Hematopoietic multipotent progenitor cell treated with erythropoietin and hydrocortisone succinate and interleukin-3 and kit ligand, for 8 days (in vitro differentiated cells): ENCODE measurements at regions not wholly inside any gene's neighbourhood (a gene's known extent, or its start where the extent isn't known, plus 50 kb on each side); places are given as distances from the start of the nearest gene placed in this dataset.
"Not testable (repeated sequence)": the region's sequence is repeated elsewhere in the genome, so short reads cannot be mapped to it uniquely, and the experiment has no call there.

Source experiments
- DNase-seq: peaks from one replicate; pipeline ENCODE4 v3.0.0-alpha.2; 2015

DNA sequence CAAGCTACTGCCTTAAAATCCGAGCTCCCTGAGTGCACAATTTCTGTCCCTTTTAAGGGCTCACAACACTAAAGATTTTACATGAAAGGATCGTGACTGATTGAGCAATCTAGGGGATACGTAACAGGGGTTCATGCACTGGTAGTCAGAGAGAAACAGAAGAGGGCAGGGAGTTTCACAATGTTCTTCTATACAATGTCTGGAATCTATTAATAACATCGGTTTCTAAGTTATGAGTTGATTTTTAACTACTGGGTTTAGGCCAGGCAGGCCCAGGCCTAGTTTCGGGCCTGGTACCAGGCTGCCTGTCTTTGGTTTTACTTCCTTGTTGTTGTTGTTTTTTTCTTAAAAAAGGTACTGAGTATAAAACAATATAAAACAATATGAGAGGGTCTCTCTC lies 632.4 kb upstream of the AMOT start:
- DNase-seq = not testable (repeated sequence)

DNA sequence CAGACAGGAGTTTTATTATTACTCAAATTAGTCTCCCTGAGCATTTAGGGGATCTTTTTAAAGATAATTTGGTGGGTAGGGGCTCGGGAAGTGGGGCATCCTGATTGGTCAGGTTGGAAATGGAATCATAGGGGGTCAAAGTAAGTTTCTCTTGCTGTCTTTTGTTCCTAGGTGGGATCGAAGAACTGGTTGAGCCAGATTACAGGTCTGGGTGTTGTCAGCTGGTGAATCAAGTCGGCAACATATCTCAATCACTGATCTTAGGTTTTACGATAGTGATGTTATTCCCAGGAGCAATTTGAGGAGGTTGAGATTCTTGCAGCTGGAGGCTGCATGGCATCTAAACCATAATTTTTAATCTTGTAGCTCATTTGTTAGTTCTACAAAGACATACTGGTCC lies 629.5 kb upstream of the AMOT start:
- DNase-seq = no peak

DNA sequence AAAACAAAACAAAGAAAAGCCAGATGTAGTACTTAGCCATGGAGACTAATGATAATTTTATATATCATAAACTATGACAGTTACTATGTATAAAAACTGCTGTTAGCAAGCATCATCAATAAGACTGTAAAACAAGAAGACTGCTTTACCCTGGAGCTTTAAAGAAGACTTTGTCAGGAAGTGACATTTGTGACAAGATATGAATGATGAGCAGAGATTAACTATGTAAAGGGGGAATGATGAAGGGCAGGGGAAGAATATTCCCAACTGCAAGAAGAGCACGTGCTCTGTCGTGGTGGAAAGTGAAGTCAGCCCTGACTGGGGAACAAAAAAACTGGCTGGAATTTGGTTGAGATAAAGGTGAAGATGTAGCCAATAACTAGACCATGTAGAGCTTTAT lies 617.1 kb upstream of the AMOT start:
- DNase-seq = no peak

DNA sequence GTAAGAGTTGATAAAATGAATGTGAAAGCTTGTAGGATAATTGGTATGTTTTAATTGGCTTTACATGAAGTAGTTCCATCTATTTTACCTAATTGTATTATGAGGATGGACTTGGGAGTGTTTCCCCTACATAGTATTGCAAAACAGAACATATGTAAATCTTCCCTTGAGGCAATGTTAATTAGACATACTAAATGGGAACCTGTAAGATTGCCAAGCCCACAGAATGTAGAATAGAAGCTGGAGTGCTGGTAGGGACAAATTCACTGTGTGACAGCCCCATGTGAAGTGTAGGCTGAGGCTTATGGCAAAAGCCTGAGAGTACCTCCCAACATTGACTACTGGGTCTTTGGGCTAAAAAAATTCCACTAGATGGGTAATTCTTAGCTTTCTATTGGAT lies 615.0 kb upstream of the AMOT start:
- DNase-seq = no peak

DNA sequence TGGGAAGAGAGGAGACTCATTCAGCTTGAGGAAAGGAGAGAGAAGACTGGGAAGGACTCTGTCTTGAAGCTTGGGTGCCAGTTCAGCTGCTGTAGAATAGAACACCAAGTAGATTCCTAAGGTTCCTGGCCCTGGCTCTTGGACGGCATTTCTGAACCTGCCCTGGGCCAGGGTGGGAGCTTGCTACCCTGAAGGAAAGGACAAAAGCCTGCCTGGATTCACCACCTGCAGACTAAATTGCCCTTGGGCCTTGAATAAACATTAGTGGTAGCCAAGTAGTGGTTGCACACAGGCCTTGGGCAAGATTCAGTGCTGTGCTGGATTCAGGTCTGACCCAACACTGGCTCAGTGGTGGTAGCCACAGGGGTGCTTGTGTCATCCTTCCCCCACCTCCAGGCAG lies 588.4 kb upstream of the AMOT start:
- DNase-seq = no peak

DNA sequence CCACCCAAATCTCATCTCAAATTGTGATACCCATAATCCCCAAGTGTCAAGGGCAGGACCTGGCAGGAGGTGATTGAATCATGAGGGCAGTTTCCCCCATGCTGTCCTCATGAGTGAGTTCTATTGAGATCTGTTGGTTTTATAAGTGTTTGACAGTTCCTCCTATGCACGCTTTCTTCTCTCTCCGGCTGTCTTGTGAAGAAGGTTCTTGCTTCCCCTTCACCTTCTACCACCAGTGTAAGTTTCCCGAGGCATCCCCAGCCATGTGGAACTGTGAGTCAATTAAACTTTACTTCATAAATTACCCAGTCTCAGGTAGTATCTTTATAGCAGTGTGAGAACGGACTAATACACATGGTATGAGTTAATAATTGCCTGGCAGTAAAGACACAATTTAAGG lies 581.7 kb upstream of the AMOT start:
- no peak for DNase-seq

DNA sequence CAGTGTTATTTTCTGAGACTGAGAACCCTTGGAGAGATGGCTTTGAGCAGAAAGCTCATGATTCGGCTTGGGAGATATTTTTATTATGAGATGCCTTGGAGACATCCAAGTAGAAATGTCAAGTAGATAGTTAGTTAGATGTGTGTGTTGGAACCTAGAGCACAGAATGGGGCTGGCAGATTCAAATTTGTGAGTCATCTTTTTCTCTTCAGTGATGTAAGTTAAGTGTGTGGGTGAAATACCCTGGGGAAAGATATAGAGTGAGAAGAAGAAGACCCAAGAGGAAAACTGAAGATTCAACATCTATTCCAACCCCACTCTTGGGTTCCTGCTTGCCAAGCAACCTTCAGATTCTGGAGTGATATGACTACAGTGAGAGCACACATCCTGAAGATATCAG lies 580.8 kb upstream of the AMOT start:
- no peak for DNase-seq

DNA sequence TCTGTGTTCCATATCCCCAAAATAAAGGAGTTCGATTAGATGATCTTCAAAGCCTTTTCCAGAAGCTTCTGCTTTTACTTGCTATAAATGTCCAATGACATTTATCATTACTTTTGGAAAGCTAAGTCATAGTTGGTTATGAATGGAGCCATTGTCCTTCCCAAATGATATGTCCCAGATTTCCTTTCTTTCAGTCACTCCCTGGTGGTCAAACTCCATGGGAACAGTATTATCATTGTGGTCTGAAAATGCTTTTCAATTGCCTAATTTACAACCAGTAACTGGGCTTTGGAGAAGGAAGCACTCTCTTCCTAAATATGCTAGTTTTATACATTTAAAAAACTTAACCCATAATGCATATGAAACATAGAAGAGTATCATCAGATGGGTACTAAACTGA lies 571.5 kb upstream of the AMOT start:
- no peak for DNase-seq

DNA sequence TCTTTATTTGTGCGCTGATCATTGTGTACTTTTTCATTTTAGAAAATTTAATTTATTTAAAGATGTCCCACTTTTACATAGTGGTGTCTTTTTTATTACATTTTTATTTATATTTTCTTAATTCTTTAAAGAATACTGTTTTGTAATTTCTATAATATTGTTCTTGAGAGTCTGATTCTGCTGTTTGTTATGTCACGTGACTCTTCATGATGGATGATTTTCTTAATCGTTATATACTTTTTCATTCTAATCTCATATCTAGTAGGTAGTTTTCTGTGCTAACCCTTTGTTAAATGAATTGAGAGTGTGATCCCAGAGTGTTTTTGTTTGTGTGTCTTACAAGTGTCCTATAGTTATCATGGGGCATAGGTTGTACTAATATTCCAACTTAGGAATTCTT lies 568.2 kb upstream of the AMOT start:
- no peak for DNase-seq

DNA sequence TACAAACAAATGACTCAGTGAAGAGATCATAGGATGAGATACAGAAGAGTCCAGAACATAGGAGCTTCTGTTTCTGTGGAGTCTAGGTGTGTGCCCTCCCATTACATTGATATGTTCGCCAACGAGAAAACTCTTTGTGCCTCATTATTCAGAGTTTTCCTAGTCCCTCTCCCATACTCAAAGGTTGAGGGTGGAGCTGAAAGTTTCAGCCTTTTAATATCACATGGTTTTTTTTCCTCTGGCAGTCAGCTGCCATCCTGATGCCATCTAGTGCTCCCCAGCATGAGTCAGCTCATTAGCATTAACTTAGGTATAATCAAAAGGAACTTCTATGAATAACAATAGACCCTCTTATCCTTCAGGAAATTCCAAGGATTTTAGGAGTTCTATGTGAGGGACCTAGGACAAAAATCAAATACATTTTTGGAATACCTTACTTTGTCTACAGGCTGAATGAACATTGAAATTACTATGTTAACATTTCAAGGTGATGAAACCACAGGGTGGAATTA lies 559.6 kb upstream of the AMOT start:
- DNase-seq = no peak

DNA sequence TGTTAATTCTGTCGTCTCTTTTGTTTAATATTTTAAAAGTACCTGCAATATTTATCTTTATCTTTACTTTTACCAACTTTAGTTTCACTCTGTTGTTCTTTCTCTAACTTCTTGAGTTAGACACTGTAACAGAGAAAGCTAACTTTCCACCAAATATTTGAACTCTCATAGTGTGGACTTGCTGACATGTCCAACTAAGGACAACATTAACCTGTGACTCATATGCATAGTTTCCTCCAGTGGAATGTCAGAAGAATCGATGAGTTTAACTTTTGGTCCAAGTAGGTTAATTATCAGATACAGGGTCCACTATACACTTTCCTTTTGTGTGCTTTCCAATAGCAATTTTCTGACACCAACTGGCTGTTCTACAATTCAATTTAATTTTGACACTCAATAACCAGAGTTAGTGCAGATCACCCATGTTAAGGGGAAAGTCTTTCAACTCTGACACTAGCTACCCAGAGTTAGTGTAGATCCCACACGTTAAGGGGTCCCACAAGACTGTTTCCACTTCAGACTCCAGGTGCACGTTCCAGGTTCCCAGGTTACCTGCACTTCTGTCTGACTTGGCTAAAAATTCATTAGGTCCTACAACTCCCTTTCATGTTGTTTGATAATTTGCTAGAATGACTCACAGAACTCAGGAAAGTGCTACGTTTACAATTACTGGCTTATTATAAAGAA lies 559.0 kb upstream of the AMOT start:
- no peak for DNase-seq

DNA sequence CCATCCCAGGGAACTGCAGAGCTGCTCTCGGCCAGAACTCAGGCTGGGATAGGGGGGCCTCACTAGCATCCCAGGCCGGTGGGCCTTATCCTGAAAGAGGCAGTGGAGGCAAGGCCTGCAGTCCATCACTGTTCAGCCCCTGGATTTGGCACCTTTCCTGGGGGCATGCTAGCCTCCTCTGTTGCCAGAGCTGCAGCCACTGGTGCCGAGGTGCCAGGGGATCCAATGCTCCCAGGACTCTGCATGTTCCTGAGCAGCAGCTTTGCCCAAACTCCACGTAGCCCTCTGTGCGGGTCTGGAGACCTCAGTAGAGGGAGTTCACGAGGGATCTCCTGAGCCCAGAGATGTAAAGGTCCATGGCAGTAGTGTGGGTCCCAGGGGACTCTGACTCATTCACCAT lies 551.7 kb upstream of the AMOT start:
- DNase-seq = no peak

DNA sequence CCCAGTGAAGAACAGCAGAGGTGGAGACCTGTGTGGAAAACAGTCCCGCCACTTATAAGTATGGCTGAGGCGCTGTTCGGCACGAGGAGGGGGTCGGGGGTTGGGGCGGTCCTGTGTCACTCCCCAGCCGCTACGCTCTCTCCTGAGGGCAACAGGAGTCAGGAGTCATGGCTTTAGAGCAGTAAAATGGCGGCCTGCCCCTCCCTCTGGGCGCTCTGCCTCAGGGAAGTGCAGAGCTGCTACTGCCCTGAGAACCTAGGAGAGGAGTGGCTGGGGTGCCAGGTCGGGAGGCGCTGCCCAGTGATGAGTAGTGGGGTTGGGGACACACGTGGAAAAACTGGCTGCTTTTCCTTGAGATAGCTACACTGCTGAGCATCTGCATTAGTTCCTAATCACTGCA lies 551.2 kb upstream of the AMOT start:
- no peak for DNase-seq

DNA sequence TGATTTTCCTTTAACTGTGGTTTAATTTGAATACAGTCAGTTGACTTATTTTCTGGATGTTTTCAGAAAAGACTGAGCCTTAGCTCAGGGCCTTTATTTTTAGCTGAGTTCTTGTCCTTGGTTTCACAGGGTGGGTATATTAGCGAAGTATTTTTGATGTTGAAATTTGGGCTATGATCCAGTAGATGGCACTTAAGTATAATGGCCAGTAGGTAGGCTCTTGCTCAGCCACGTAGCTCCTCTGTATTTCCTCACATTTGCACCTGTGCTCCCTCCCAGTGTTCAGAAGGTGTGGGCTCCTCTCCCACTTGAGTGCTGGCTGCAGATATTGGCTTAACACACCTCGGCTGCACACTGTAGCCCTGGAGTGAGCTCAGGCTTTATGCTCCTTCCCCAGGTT lies 549.9 kb upstream of the AMOT start:
- DNase-seq = no peak

DNA sequence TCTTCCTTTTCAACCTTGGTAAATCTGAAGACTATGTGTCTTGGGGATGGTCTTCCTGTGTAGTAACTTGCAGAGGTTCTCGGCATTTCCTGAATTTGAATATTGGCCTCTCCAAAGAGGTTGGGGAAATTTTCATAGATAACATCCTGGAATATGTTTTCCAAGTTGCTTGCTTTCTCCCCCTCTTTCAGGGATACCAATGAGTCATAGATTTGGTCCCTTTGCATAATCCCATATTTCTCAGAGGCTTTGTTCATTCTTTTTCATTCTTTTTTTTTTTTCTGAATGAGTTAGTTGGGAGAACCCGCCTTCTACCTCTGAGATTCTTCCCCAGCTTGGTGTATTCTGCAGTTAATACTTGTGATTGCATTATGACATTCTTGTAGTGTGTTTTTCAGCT lies 549.2 kb upstream of the AMOT start:
- DNase-seq = no peak

DNA sequence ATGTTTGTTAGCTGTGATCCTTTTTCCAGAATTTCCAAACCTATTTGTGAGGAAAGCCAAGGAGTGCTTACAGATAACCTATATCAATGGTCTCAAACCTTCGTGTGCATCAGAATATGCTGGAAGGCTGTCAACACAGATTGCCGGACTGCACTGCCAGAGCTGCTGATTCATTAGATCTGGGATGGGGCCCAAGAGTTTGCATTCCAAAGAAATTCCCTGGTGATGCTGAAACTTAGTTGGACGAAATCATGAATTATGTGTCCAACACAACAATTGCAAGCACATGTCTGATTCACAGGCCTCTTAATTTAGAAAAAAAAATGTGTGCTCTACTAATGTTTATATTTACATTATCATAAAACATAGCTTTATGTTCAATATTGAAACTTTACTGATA lies 544.0 kb upstream of the AMOT start:
- no peak for DNase-seq

DNA sequence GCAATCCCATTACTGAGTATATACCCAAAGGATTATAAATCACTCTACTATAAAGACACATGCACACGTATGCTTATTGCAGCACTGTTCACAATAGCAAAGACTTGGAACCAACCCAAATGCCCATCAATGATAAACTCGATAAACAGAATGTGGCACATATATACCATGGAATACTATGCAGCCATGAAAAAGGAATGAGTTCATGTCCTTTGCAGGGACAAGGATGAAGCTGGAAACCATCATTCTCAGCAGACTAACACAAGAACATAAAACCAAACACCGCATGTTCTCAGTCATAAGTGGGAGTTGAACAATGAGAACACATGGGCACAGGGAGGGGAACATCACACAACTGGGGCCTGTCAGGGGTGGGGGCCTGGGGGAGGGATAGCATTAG lies 532.8 kb upstream of the AMOT start:
- not testable (repeated sequence) for DNase-seq

DNA sequence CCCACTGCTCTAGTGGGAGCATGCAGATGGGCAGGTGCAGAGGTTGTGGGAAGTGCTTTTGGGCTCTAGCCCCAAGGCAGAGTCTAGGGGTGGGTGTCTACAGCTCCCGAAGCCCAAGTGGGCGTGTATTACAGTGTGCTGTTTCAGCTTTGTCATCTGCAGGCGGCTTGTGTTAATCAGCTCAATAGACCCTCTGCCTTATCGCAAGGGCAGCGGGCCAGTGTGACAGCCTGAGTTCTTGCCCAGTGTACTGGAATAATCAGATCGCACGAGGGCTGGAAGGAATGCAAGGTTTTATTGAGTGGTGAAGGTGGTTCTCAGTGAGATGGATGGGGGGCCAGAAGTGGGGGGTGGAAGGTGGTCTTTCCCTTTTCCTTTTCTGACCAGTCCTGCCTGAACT lies 529.4 kb upstream of the AMOT start:
- no peak for DNase-seq

DNA sequence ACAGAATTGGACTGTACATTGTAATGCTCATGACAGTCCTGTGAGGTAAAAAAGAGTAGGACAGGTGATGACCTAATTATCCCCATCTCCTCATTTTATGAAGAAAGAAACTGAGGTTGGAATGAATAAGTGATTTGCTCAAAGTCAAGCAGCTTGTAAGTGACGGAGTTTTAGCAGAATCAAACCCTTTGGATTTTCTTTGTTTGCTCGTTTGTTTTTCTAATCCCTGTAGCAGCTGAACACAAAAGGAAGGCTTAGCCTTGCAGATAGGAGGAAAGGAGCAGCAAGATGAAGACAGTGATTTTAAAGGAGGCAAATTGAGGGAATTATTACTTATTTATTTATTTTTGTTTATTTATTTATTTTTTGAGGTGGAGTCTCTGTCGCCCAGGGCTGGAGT lies 528.4 kb upstream of the AMOT start:
- DNase-seq = no peak

DNA sequence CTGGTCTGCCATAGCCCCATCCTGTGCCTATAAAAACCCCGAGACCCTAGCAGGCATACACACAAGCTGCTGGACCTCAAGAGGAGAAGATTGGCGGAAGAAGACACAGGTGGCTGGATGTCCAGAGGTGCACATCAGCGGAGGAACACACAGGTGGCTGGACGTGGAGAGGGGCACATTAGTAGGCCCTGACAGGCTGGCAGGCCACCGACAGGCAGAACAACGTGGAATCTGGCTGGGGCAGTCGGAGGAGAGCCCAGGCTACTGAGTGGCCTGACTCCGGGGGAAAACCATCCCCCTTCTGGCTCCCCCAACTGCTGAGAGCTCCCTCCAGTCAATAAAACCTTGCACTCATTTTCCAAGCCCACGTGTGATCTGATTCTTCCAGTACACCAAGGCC lies 512.5 kb upstream of the AMOT start:
- DNase-seq = no peak

DNA sequence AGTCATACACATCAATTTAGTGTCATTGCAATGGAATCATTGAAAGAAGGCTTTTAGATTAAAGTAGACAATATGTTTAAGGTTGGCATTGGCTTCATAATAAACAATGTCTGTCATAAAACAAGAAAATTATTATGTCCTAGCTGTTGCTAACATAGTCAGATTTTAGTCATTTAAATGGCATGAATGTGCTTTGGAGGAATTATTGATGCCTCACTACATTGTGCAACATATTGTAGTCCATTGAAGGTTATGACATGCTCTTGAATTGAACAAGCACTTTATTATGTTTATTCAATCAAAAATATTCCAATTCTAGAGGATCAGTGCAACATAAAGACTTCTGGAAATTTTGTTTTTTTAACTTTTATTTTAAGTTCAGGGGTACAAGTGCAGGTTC lies 489.8 kb upstream of the AMOT start:
- no peak for DNase-seq

DNA sequence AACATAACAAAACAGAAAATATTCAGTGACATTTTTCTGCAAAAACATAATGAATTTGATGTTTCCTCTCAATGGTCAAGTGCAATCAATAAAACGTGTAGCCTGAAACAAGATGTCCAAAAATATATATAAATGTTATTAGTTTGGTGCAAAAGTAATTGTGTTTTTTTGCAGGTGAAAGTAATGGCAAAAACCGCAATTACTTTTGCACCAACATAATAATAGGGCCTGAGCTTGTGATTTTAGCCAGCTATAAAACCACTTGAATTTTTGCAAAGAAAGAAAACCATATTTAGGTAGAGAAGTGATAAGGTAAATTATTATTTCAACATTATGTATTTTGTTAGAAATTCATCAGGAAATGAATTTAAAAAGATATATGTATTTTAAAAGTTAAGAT lies 475.3 kb upstream of the AMOT start:
- DNase-seq = no peak

DNA sequence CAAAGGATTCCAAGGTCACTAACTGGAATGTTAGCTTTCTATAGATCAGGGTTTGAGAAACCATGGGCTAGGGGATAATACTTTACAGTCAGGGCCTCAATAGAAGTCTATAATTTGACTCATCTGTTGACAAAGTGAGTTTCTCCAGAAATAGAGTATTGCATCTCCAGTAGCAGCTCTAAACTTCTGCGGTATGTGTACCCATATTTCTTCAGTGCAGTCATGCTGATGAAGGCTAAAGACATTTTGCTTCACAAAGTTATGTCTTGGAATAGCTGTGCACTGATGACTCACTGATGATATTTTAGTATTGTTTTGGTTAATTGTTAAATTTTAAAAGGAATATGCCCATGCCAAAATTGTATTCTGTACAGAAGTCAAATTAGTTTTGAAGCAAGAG lies 464.9 kb upstream of the AMOT start:
- no peak for DNase-seq

DNA sequence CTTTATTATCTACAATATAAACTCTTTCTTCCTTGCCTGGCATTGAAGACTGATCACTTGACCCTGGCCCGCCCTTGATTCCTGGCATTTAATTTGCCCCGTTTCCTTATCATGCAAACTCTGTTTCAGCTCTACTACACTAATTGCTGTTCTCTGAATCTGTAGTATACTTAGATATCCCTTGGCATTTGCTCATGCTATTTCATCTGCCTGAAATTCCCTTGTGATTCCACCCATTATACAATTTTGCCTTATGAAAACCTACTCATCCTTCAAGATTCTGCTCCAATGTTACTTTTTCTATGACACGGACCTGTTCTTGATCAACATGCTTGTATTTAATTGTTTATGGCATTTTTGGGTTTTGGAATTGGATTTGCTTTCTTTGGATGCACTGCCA lies 459.9 kb upstream of the AMOT start:
- DNase-seq = no peak

DNA sequence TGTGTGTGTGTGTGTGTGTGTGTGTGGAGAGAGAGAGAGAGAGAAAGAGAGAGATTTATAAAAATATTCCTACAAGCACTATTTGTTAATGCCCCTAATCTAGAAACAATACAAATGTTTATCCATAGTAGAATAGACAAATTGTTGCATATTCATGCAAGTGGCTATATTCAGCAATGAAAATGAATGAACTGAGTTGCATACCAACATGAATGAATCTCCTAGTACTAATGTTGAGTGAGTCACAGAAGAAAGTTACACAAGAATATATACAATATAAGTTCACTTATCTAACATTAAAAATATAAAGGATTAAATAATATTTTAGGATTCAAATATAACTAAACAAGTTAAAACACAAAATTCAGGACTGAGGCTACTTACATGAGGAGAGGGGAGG lies 456.8 kb upstream of the AMOT start:
- no peak for DNase-seq

DNA sequence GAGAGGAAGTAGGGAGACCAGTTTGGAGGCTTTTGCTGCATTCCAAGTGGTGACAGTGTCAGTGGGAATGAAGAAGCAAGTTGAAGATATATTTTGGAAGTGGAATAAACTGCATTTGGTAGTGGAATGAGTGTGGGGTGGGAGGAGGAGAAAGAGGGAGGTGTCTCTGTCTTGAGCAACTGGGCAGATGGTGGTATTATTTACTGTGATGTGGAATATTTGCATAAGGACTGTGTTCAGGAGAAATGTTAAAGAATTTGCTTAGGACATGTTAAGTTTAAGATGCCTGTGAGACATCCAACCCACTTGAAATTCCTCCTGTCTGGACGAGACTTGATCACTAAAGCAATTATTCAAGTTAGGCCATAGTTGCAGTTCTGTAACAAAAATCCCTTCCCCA lies 448.9 kb upstream of the AMOT start:
- DNase-seq = no peak
